ENCODE measurements at regions not wholly inside any gene's neighbourhood (a gene's known extent, or its start where the extent isn't known, plus 50 kb on each side); places are given as distances from the start of the nearest gene placed in this dataset.
"Not testable (repeated sequence)": the region's sequence is repeated elsewhere in the genome, so short reads cannot be mapped to it uniquely, and the experiment has no call there.

DNA sequence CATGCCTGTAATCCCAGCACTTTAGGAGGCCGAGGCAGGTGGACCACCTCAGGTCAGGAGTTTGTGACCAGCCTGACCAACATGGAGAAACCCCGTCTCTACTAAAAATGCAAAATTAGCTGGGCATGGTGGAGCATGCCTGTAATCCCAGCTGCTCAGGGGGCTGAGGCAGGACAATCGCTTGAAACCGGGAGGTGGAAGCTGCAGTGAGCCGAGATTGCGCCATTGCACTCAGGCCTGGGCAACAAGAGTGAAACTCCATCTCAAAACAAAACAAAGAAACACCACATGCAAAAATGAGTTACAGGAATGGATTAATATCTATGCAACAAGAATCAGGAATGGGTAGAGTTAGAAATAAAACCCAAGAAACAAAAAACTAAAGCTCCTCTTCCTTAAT lies 462.3 kb upstream of the POM121L12 start:
- TF ChIP-seq, protein P1, sequence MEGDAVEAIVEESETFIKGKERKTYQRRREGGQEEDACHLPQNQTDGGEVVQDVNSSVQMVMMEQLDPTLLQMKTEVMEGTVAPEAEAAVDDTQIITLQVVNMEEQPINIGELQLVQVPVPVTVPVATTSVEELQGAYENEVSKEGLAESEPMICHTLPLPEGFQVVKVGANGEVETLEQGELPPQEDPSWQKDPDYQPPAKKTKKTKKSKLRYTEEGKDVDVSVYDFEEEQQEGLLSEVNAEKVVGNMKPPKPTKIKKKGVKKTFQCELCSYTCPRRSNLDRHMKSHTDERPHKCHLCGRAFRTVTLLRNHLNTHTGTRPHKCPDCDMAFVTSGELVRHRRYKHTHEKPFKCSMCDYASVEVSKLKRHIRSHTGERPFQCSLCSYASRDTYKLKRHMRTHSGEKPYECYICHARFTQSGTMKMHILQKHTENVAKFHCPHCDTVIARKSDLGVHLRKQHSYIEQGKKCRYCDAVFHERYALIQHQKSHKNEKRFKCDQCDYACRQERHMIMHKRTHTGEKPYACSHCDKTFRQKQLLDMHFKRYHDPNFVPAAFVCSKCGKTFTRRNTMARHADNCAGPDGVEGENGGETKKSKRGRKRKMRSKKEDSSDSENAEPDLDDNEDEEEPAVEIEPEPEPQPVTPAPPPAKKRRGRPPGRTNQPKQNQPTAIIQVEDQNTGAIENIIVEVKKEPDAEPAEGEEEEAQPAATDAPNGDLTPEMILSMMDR (IDR thresholded peaks at IDR 0.05) = not testable (repeated sequence)
- TF ChIP-seq POLR2A (IDR thresholded peaks at IDR 0.05) = not testable (repeated sequence)

All from testis (tissue), 2 donors.